Mesenchymal stem cell (in vitro differentiated cells and primary cell): ENCODE measurements at regions not wholly inside any gene's neighbourhood (a gene's known extent, or its start where the extent isn't known, plus 50 kb on each side); places are given as distances from the start of the nearest gene placed in this dataset.
A peak's percentile ranks its signal among the peaks of the same experiment; 100 is the strongest.

ENCODE experiments used
- DNase-seq: peaks from one replicate; pipeline ENCODE4 v3.0.0-alpha.2; 2013
- H2AFZ ChIP-seq: one replicate; pipeline ENCODE4 v1.6.1; 2013; ENCODE audit warnings: low read depth, mild to moderate bottlenecking, control low read depth, inconsistent platforms, low read length, moderate library complexity
- H2AK5ac ChIP-seq: 2 replicates; pipeline ENCODE4 v1.6.1; 2013; ENCODE audit warnings: low read length, moderate library complexity, mild to moderate bottlenecking, inconsistent platforms; ENCODE audit not compliant: severe bottlenecking
- H2BK120ac ChIP-seq: one replicate; pipeline ENCODE4 v1.6.1; 2013; ENCODE audit warnings: low read depth, mild to moderate bottlenecking, inconsistent platforms, low read length, moderate library complexity
- H2BK12ac ChIP-seq, 2 experiments: one replicate each; pipeline ENCODE4 v1.6.1; 2013; ENCODE audit warnings: inconsistent platforms in 2 of 2, low read length in 2 of 2, mild to moderate bottlenecking in 2 of 2, moderate library complexity in 2 of 2, control low read depth in 1 of 2
- H2BK15ac ChIP-seq: one replicate; pipeline ENCODE4 v1.6.1; 2013; ENCODE audit warnings: mild to moderate bottlenecking, low read depth, inconsistent platforms; ENCODE audit not compliant: poor library complexity, severe bottlenecking
- H2BK5ac ChIP-seq: 2 replicates; pipeline ENCODE4 v1.6.1; 2013; ENCODE audit warnings: low read depth, mild to moderate bottlenecking, low read length, control low read depth, inconsistent platforms; ENCODE audit not compliant: poor library complexity, severe bottlenecking
- H3K14ac ChIP-seq, 2 experiments: one replicate each; pipeline ENCODE4 v1.6.1; 2013; ENCODE audit warnings: inconsistent platforms in 2 of 2, low read length in 2 of 2, control low read depth in 1 of 2, mild to moderate bottlenecking in 1 of 2, moderate library complexity in 1 of 2
- H3K18ac ChIP-seq, 2 experiments: one replicate each; pipeline ENCODE4 v1.6.1; 2013; ENCODE audit warnings: inconsistent platforms in 2 of 2, low read length in 2 of 2, control low read depth in 1 of 2, low read depth in 1 of 2, mild to moderate bottlenecking in 1 of 2
- H3K23ac ChIP-seq, 2 experiments: one replicate each; pipeline ENCODE4 v1.6.1; 2013; ENCODE audit warnings: inconsistent platforms in 2 of 2, low read length in 2 of 2, mild to moderate bottlenecking in 2 of 2, moderate library complexity in 2 of 2, control low read depth in 1 of 2
- H3K27ac ChIP-seq: 2 replicates; pipeline ENCODE4 v1.5.1; 2013; ENCODE audit warnings: mild to moderate bottlenecking, moderate library complexity, low read length, control low read depth, inconsistent platforms; ENCODE audit not compliant: poor library complexity, severe bottlenecking
- H3K27me3 ChIP-seq, 2 experiments: 2 replicates each; pipeline versions ENCODE4 v1.6.1 to v1.7.0; 2013; ENCODE audit warnings: low read length in 2 of 2, mild to moderate bottlenecking in 2 of 2, moderate library complexity in 2 of 2, control low read depth in 1 of 2, inconsistent platforms in 1 of 2; ENCODE audit not compliant: control insufficient read depth in 1 of 2, insufficient read depth in 1 of 2
- H3K36me3 ChIP-seq, 2 experiments: 2 replicates each; pipeline versions ENCODE4 v1.6.1 to v1.7.0; 2013; ENCODE audit warnings: low read length in 2 of 2, control low read depth in 1 of 2, inconsistent platforms in 1 of 2, low read depth in 1 of 2, mild to moderate bottlenecking in 1 of 2; ENCODE audit not compliant: insufficient read depth in 2 of 2, control insufficient read depth in 1 of 2
- H3K4ac ChIP-seq, 2 experiments: one replicate each; pipeline ENCODE4 v1.6.1; 2013; ENCODE audit warnings: inconsistent platforms in 2 of 2, low read length in 2 of 2, mild to moderate bottlenecking in 2 of 2, moderate library complexity in 2 of 2, control low read depth in 1 of 2, low read depth in 1 of 2
- H3K4me1 ChIP-seq: 2 replicates; pipeline ENCODE4 v1.6.1; 2013; ENCODE audit warnings: low read depth, low read length, control low read depth; ENCODE audit not compliant: control insufficient read depth, insufficient read depth
- H3K4me2 ChIP-seq: 2 replicates; pipeline ENCODE4 v1.6.1; 2013; ENCODE audit warnings: low read length, mild to moderate bottlenecking, inconsistent platforms; ENCODE audit not compliant: poor library complexity, severe bottlenecking
- H3K4me3 ChIP-seq, 2 experiments: 2 replicates each; pipeline versions ENCODE4 v1.5.1 to v1.7.0; 2013; ENCODE audit warnings: low read length in 2 of 2, mild to moderate bottlenecking in 2 of 2, control low read depth in 1 of 2, low read depth in 1 of 2; ENCODE audit not compliant: insufficient read depth in 1 of 2
- H3K79me1 ChIP-seq: replicated peaks from 2 replicates; pipeline ENCODE4 v1.6.1; 2013; ENCODE audit warnings: mild to moderate bottlenecking, control low read depth, low read length, inconsistent platforms; ENCODE audit not compliant: poor library complexity, severe bottlenecking
- H3K9ac ChIP-seq: 2 replicates; pipeline ENCODE4 v1.7.0; 2013; ENCODE audit warnings: mild to moderate bottlenecking, low read length, moderate library complexity
- H3K9me3 ChIP-seq: 2 replicates; pipeline ENCODE4 v1.7.0; 2013; ENCODE audit warnings: mild to moderate bottlenecking, low read length; ENCODE audit not compliant: control insufficient read depth
- H4K8ac ChIP-seq: one replicate; pipeline ENCODE4 v1.6.1; 2013; ENCODE audit warnings: inconsistent platforms, mild to moderate bottlenecking, low read length, moderate library complexity
- H4K91ac ChIP-seq: one replicate; pipeline ENCODE4 v1.6.1; 2013; ENCODE audit warnings: mild to moderate bottlenecking, low read length, inconsistent platforms
- WGBS: methylation state at CpG from one replicate; pipeline ENCODE4 v1.1.7; 2013; ENCODE audit warnings: mixed read lengths; 5-methylcytosine and 5-hydroxymethylcytosine counted together

- H3K79me1 ChIP-seq: no peaks in the 10 kb centered on the region
- no peak overlapping the region for H3K27ac ChIP-seq
- H3K36me3 ChIP-seq: no peaks in the 10 kb centered on the region
- H2BK5ac ChIP-seq: no peak overlapping the region
- no peaks in the 10 kb centered on the region for H3K4me1 ChIP-seq
- H2AFZ ChIP-seq: no peak overlapping the region
- H3K27me3 ChIP-seq: no peaks in the 10 kb centered on the region
- no peak overlapping the region for H3K23ac ChIP-seq
- H2AK5ac ChIP-seq: no peak overlapping the region
- WGBS: 100% methylated on average over 2 of the region's 2 CpGs
- H3K9ac ChIP-seq: no peak overlapping the region
- no peak overlapping the region for H2BK15ac ChIP-seq
- no peak for DNase-seq
- H4K8ac ChIP-seq: no peak overlapping the region
- H4K91ac ChIP-seq: no peak overlapping the region
- no peak overlapping the region for H2BK12ac ChIP-seq
- H3K18ac ChIP-seq: no peak overlapping the region
- no peak overlapping the region for H3K4ac ChIP-seq
- no peak overlapping the region for H3K14ac ChIP-seq
- no peak overlapping the region for H3K4me3 ChIP-seq
- H3K9me3 ChIP-seq: peaks cover 12% of the 10 kb centered on the region
- no peak overlapping the region for H2BK120ac ChIP-seq
- H3K4me2 ChIP-seq: no peak overlapping the region
Observed at GRCh38 chr14:40133463-40133862, 701.2 kb upstream of the FBXO33 start.

- Histone ChIP-seq H2BK12ac (no peak overlapping the region), H3K27ac (no peak overlapping the region), H3K4me3 (no peak overlapping the region), H3K4me2 (no peak overlapping the region), H4K91ac (no peak overlapping the region), H3K18ac (no peak overlapping the region), H3K4me1 (no peaks in the 10 kb centered on the region), H3K9ac (no peak overlapping the region), H3K27me3 (no peaks in the 10 kb centered on the region), H2BK120ac (no peak overlapping the region), H3K4ac (no peak overlapping the region), H3K14ac (no peak overlapping the region), H3K36me3 (no peaks in the 10 kb centered on the region), H2BK15ac (no peak overlapping the region), H3K9me3 (peaks cover 3% of the 10 kb centered on the region), H3K23ac (no peak overlapping the region), H2BK5ac (no peak overlapping the region), H4K8ac (no peak overlapping the region), H2AK5ac (no peak overlapping the region), H2AFZ (no peak overlapping the region), H3K79me1 (no peaks in the 10 kb centered on the region)
- DNase-seq: no peak
Observed at GRCh38 chr14:40129159-40129558, 696.9 kb upstream of the FBXO33 start.

DNA sequence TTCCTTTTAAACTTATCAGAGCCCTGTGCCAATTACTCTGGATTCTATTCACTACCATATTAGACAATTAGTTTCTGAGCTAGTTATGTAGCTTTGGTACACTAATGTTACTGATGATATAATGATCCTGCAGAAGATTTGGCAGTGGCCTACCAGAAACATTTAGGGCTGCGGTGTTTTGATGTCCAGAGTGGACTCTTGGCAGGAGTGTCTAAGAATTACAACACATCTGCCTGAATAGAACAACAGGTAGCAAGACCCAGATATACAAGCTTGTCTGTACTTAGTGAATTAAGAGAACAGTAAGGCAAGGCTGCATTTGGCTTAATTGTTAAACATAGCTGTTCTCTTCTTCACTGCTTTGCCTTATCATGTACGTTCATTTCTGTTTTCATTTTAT lies 691.6 kb upstream of the FBXO33 start:
- Histone ChIP-seq H3K79me1 (no peaks in the 10 kb centered on the region), H3K4me2 (no peak overlapping the region), H3K9me3 (no peaks in the 10 kb centered on the region), H3K27me3 (no peaks in the 10 kb centered on the region), H2BK12ac (no peak overlapping the region), H4K91ac (no peak overlapping the region), H3K4me1 (no peaks in the 10 kb centered on the region), H3K9ac (no peak overlapping the region), H3K4ac (no peak overlapping the region), H2AK5ac (no peak overlapping the region), H2AFZ (no peak overlapping the region), H3K36me3 (no peaks in the 10 kb centered on the region), H2BK120ac (no peak overlapping the region), H3K4me3 (no peak overlapping the region), H2BK5ac (no peak overlapping the region), H4K8ac (no peak overlapping the region), H2BK15ac (no peak overlapping the region), H3K18ac (no peak overlapping the region), H3K23ac (no peak overlapping the region), H3K14ac (no peak overlapping the region), H3K27ac (no peak overlapping the region)
- DNase-seq: no peak
- WGBS: 95% methylated on average over 2 of the region's 2 CpGs

GRCh38 chr14:40122968-40123648 lies 690.9 kb upstream of the FBXO33 start:
- no peak overlapping the region for H2BK12ac ChIP-seq
- H3K79me1 ChIP-seq: no peaks in the 10 kb centered on the region
- peak overlapping the region; percentile 41 for H3K9ac ChIP-seq
- no peaks in the 10 kb centered on the region for H3K36me3 ChIP-seq
- no peak overlapping the region for H3K4me2 ChIP-seq
- H3K27ac ChIP-seq: peak overlapping the region; percentile 48
- no peak overlapping the region for H3K4me3 ChIP-seq
- H3K4ac ChIP-seq: no peak overlapping the region
- no peaks in the 10 kb centered on the region for H3K27me3 ChIP-seq
- no peak overlapping the region for H2BK120ac ChIP-seq
- no peak overlapping the region for H2AK5ac ChIP-seq
- no peak overlapping the region for H4K91ac ChIP-seq
- H3K23ac ChIP-seq: no peak overlapping the region
- H4K8ac ChIP-seq: no peak overlapping the region
- H2BK5ac ChIP-seq: no peak overlapping the region
- no peaks in the 10 kb centered on the region for H3K9me3 ChIP-seq
- no peak overlapping the region for H2AFZ ChIP-seq
- H2BK15ac ChIP-seq: no peak overlapping the region
- H3K14ac ChIP-seq: no peak overlapping the region
- H3K18ac ChIP-seq: no peak overlapping the region
- no peaks in the 10 kb centered on the region for H3K4me1 ChIP-seq
- WGBS: 63% methylated on average over 1 of the region's 2 CpGs
- DNase-seq: peak; percentile 63
